ENCODE measurements at regions not wholly inside any gene's neighbourhood (a gene's known extent, or its start where the extent isn't known, plus 50 kb on each side); places are given as distances from the start of the nearest gene placed in this dataset.

DNA sequence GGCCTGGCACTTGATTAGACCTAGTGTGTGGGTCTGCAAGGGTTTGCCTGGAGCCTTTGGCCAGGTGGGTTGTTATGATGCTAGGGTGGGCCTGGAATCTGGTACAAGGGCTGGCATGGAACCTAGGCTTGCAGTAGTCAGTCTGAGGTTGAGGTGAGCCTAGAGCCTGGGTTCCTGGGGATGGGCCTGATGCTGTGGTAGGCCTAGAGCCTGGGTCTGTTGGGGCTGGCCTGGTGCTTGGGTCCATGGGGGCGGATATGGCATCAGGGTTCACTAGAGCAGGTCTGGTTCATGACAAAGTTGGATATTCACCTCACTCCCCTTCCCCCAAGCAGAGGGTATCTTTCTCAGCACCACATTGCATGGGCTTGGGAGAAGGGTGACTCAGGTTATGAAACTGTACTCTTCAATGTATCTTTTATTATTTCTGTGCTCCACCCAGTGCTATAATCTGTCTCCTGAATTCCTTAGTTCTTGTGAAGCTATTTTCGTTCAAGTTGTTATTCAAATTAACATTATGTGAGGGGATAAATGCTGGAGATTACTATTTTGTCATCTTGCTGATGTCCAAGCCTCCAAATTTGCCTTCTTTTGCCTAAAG, 274.4 kb downstream of the NFKBIZ start:
- no peak for DNase-seq

DNA sequence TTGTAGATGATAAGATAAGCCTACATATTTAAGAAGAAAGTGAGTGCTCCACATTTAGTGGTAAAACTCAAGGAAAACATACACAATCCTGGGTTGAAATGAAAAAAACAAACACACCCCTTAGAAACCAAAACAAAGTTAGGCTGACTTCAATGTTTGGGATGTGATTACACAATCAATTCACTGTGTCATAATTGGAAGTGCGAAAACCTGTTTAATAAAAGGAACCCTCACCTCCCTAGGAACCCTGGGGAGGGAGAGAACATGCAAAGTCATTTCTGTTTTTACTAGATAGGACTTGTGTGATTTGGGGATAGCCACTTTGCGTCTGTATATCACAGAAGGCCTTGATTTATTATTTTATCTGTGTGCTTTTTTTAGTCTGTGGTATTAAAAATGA, 275.0 kb downstream of the NFKBIZ start:
- DNase-seq: no peak

DNA sequence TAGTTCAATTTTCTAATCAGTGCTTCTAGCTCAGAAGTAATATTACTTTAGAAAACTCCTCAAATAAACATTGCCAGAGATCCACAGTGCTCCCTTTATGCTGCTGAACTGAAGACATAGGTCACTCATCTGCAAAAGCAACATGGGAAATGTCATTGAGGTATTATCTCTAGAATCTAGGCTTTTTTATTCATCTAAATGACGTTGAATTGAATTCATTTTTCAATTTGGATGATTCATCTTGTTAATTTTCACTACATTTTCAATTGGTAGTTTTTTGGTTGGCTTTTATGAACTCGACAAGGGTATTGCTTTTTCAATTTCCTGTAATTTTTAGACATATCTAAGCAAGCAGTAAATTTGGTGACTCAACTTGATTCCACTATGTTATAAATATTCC, 275.4 kb downstream of the NFKBIZ start:
- DNase-seq: no peak

DNA sequence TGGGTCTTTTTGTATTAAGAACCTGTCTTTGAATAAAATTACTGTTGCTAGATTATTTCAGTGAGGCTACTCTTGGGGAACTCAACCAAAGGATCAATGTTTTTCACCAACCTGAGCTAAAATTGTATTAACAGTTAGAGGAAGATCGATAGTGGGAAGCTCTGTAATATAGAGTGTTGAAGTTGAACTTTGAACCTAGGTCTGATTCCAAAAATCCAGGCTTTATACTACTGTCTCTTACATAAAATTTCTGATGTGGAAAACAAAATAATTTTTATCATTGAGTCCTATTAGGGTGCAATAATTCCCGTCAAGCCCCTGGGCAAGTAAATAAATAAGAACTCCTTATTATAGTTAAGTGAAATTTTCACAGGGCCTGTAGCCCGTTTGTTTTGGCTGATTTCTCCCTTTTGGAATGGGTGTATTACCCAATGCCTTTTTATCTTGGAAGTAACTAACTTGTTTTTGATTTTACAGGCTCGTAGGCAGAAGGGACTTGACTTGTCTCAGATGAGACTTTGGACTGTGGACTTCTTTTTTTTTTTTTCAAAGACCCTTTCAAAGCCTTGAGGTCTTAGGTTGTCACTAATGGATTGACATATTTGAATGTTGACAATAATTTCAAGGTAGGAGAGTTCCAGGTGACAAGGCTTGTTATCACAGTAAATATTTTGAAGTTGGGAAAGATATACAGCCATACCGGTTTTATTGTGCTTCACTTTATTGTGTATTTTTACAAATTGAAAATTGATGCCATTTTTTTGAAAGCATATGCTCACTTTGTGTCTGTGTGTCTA, 276.1 kb downstream of the NFKBIZ start:
- DNase-seq: no peak

DNA sequence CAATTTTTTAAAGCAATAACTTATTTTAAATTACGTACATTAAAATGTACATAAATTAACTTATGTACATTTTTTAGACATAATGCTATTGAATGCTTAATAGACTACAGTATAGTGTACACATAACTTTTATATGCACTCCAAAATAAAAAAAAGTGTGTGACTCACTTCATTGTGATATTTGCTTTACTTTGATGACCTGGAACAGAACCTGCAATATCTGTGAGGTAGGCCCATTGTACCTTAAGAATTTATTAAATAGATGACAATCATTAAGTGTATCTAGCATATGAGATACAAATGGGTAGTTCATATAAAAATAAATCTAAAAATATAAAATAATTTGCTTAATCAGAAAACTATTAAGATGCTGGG, 276.7 kb downstream of the NFKBIZ start:
- DNase-seq: no peak

DNA sequence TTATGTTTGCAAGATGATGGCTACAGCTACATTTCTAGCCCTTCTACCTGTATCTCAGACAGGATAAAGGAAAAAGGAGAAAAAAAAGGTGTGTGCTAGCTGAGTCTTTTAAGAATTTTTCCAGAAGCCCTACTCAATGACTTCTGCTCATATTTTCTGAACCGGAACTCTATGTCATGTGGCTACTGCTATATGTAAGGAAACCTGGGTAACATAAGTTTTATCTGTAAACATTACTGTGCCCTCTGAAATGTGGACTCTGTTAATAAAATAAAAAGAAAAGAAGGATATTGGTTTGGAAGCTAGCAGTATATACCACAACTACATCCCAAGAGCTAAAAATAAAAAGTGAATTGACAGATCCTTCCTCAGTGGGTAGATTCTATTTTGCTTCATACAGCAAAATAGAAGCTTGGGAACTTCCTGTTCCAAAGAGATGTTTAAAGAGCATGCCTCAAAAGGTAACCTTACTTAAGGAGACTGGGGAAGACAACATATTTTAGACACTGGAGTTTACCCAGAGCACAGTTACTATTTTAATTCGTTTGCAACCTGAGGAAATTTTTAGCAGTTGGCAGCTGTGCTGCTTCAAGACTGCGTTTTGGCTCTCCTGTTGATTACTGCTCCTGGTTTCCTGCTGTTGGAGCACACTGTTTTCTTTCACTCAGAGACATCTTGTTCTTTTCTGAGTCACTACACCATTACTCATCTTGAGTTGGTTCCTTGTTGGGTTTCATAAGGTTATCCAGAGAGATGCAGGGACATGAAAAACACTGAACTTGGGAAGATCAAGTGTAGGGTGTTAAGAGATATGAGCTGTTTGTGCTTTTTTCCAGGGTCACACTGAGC, 280.7 kb downstream of the NFKBIZ start:
- DNase-seq: no peak

DNA sequence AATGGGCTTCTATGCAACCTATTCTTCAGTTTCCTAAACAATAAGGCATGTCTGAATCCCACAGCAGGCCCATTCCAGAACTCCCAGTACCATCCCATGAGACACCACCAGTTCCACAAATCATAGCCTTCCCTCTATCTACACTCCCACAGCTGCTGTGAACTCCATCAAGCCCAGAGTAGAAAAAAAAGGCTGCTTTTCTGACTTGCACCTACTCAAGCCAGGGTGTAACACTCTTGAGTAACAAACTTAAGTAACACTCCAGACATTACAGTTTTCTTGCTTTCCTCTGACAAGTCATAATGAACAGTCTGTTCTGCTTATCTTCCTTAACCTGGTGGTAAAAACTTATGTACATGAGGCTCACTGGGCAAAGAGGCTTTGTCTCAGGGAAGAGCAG, 283.1 kb downstream of the NFKBIZ start:
- DNase-seq: no peak

DNA sequence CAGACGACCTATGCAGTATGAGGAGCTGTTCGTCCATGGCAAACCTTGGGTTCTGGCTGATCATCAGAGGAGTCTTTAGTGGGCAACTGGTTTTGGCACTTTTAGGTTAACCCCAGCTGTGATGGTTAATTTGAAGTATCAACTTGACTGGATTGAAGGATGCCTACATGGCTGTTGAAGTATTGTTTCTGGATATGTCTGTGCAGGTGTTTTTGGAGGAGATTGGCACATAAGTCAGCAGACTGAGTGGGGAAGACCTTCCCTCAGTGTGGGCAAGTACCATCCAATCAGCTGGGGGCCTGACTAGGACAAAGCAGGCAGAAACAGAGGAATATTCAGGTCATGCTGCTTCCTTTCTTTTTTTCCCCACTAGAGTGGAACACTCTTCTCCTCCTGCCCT, 284.1 kb downstream of the NFKBIZ start:
- DNase-seq: no peak

DNA sequence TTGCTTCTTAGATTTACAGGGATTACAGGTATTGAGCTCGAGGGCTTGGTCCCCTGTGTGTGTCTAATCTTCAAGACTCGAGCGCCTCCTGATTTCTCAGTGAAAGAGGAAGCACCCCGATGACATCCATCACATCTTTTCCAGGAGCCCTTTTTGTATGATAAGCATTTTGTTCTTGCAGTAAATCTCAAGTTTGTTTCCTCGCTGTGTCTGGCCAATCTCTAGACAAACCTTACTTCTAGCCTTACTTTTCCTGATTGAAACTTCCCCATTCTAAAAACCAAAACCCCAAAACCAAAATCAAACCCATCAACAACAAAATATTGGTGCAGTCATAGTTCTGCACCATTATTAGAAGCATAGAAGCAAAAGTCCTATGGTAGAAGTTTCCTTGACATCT, 286.0 kb downstream of the NFKBIZ start:
- no peak for DNase-seq

DNA sequence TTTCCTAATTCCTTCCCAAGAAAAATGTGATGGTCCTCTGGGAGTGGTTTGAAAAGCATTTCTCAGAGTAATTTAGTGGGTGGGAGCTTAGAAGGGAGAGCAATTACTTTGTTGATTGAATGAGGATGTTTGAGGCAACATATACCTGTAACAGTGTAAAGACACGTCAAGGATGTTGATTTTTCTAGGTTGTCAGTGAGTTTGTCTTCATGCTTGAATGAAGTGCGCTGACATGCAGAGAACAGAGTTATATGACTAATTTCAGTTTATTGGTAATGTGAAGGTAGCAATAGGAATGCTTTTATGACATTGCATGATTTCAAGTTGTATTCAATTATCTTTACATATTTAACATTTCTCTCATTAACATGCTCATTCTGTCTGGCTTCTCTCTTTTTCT, 286.9 kb downstream of the NFKBIZ start:
- DNase-seq: no peak

DNA sequence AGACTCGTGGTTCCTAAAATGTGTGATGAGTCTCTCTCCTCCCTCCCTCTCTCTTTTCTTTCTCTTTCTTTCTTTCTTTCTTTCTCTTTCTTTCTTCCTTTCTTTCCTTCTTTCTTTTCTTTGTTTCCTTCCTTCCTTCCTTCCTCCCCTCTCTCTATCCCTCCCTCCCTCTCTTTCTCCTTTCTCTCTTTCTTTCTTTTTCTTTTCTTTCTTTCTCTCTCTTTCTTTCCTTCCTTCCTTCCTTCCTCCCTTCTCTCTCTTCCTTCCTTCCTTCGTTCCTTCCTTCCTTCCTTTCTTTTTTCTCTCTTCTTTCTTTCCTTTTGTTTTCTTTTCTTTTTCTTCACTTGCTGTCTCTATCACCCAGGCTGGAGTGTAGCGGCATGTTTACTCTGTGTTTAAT, 290.8 kb downstream of the NFKBIZ start:
- no peak for DNase-seq

DNA sequence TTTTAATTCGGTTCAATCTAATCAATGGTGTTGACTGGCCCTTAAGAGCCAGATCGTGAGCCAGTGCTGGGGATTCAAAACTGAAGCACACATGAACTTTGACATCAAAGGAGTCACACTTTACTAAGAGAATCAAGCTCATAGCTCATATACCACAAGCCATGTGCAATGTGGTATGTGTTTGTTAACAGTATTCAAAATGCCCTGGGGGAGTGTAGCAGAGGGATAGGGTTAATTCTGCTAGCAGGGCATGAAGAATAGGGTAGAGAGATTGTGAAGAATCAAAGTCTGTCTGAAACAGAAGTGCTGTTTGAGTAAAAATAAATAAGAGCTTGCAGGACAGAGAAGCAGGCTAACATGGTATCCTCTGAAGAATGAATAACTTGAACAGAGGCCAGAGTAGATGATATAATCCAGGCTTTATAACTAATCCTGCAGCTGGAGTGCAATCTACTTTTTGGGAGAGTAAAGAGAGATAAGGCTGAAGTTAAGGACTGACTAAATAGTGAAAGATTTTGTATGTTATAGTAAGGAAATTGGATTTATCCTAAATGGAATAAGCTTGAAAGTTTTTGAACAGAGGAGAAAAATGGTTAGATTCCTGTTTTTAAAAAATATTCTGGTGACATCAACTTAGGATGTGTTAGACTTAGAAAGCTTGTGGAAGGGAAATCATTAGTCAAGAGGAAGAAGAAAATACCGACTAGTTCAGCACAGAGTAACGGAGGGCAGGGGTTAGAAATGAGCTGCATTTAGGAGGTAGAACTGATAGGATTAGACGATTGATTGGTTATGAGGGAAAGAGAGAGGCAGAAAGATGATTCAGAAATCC, 292.0 kb downstream of the NFKBIZ start:
- no peak for DNase-seq

DNA sequence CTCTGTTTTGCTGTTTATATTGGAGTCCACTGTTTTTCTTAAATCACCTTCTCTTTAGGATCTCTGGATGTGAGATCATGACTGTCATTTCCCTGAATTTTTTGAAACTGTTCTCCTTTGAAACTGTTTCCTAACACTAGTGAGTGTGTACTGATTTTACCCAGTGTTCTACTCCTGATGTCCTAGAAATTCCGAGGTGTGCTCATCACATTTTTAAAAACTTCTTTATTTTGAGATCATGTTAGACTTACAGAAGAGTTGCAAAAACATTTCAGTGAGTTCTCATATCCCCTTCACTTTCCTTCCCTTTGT, 292.6 kb downstream of the NFKBIZ start:
- DNase-seq: no peak

DNA sequence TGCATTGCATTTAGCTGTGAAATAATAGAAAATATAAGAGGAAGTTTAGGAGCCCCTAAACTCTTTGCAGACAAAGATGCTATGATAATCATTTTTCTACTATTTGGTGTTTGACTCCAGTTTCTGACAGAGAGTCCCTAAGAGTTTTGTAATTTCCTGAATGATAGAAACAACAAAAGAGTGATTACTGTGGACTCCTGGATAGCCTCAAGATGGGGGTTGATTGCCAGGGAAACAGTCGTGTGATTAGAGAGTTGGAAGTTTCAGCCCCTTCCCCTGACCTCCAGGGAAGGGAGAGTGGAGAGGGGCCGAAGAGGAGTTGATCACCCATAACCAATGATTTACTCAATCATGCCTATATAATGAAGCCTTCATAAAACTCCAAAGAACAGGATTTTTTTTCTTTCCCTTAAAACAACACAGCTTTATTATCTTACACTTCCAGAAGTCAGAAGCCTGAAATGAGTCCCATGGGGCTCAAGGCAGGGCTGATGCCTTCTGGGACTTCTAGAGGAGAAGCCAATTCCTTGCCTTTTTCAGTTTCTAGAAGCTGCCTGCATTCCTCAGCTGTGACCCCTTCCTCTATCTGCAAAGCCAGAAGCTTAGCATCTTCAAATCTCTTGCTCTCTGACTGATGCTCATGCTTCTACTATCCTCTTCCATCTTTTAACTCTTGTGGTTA, 292.3 kb upstream of the ZPLD1 start:
- DNase-seq: no peak

DNA sequence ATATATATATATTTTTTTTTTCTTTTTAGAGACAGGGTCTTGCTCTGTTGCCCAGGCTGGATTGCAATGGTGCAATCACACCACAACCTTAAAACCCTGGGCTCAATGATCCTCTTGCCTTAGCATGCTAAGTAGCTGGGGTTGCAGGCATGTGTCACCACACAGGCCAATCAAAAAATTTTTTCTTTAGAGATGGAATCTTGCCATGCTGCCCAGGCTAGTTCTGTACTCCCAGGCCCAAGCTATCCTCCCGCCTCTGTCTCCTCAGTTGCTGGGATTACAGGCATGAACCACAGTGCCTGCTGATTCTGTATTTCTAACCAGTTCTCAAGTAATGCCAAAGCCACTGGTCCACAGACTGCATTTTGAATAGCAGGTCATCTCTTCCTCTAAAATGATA, 291.3 kb upstream of the ZPLD1 start:
- no peak for DNase-seq

DNA sequence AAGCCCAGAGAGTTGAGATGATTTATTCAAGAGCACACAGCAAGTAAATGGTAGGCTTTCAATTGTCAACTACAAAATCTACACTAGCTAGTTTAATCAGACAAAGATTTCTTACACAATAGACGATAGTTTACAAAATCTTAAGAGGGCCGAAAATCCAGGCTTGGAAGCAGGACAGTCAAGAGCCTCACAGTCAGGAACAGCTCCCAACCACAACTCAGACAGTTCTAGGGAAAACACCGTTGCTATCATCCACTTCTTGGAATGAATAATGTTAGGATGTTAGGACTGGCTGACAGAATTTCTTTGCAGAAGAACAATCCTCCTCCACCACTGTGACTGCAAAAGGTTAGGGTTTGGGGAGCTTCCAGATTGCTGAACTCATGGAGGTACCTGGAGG, 290.8 kb upstream of the ZPLD1 start:
- no peak for DNase-seq

DNA sequence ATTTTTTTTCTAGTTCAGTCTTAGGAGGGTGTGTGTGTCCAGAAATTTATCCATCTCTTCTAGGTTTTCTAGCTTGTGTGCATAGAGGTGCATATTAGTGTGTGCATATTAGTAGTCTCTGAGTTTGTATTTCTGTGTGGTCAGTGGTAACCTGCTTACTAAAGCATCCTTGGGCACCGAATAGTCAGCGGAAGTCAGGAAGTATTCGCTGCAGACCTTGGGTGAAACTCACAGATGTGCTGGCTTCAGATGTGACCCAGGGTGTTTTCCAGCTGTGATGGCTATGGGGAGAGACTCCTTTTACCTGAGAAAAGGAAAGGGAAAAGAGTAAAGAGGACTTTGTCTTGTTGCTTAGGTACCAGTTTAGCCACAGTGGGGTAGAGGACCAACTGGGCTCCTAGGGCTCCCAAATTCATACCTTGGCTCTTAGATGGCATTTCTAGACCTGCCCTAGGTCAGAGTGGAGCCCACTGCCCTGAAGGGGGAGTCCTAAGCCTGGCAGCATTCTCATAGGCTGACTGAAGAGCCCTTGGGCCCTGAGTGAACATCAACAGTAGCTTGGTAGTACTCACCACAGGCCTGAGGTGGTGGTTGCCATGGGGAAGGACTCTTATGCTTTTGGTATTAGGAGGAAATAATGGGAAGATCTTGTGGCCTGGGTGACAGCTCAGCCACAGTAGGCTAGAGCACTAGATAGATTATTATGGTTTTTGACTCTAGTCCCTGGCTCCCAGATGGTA, 286.0 kb upstream of the ZPLD1 start:
- no peak for DNase-seq

DNA sequence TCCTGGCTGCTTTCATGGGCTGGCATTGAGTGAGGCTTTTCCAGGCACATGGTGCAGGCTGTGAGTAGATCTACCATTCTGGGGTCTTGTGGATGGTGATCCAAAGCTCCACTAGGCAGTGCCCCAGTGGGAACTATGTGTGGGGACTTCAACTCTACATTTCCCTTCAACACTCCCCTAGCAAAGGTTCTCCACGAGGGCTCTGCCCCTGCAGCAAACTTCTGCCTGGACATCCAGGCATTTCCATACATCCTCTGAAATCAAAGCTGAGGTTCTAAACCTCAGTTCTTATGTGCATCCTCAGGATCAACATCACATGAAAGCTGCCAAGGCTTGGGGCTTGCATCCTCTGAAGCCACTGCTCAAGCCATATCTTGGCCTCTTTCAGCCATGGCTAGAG, 282.9 kb upstream of the ZPLD1 start:
- DNase-seq: no peak

DNA sequence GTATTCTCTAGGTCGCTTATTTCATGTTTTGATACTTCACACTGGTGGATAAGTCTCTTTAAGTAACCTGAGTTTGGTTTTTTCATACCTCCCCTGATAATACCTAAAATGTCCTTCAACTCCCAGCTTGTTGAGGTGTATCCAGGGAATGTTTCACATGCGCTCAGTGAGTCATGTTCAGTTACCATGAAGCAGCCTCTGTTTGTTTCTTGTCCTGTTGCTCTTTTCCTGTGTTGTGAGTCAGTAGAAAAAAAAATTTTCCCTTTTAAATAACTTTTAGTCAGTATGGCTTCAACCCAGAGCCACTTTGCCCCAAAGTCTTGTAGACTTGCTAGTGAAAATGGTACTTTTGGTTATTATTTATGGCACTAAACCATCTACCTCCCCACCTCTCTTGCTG, 278.4 kb upstream of the ZPLD1 start:
- DNase-seq: no peak

DNA sequence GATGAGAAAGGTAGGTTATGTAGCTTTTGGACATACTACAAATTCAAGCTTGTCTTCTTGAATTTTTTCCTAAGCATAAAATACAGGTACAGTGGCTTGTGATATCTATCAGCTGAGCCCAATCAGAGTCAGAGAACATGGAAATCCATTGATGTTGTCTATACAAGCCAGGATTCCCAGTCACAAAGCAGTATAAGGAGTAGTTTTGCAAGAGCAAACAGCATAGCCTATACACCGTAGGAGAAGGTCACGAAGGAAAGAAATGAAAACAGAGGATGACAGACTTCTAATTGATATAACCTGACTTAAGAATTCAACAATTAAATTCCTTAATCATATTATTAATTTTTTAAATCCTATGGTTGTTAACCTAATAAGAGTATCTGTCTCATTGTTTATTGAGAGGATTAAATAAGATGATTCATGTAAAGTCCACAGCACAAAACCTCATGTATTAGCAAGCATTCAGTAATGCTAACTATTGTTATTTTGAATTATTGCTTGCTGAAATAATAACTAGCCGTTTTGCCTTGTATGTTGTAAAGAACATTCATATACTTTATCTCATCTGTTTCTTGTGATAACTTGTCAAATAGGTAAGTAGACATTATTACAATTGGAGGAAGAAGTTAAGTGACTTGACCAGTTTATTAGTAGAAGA, 276.6 kb upstream of the ZPLD1 start:
- DNase-seq: no peak

DNA sequence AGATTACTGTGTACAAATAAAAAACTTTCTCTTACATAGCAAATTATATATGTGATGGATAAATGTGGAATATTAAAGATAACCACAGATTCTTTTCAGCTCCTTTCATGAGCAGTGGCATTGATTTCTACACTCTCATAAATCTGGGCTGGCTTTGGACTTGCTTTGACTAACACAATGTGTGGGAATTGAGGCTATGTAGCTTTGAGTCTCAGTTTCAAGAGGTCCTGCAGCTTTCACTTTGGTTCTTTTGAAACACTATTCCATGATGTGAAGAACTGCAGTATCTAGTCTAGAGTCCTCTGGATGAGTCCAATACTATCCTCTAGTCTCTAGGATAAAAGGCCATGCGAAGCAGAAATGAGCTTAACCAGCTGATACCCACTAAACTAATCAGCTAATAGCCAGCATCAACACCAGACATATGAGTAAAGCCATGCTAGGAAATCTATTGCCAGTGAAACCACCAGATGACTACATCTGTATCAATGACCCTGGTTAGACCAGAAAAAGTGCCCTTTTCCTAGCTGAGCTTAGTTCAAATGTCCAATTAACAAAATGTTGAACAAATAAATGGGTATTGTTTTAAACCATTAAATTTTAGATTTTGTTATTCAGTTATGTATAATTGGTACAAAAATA, 274.9 kb upstream of the ZPLD1 start:
- no peak for DNase-seq
